ENCODE measurements at regions not wholly inside any gene's neighbourhood (a gene's known extent, or its start where the extent isn't known, plus 50 kb on each side); places are given as distances from the start of the nearest gene placed in this dataset.

DNA sequence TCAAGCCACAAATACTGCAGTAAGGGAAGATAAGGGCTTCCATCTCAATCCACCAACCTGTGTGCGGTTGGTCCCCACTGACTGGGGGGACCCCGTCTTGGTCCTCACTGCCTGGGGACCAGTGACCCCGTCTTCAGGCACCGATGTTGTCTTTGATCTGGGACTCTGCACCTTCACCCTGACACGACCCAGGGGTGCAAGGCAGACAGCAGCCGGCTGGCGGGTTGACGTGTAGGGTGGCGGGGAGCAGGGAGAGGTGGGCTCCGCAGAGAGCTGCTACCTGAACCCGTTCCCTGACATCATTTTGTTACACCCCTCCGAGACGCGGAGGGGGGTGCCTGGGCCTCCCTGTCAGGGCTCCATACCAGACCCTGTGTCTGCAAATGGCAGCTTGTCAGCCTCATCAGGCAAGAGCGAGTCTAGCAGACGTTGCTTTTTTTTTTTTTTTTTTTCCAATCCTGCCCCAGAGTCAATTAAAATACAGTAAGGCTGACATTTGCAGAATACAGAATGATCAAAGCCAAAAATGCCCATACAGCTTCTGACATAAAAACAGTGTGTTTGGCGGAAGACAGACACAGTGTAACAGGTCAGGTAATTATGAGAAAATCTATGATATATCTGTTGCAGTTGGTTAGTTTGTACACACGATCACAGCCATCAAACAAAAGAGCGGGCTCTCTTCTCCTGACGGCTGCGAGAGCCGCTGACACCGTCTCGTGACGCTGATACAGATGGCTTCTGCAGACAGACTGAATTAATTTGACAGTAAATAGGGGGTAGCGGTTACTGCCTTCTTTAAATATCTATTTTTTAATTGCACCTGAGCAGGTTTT, 118.6 kb downstream of the CRLF2 start:
- Histone ChIP-seq H3K4me1 (ENCODE audit: control insufficient read depth in 2 of 2, insufficient read depth in 2 of 2, low read length in 2 of 2) (no peaks in the 10 kb centered on the region), H3K79me2 (ENCODE audit: control insufficient read depth, insufficient read depth, low read length) (no peaks in the 10 kb centered on the region), H3K27ac (ENCODE audit: low read length in 2 of 2) (no peak overlapping the region), H3K9ac (ENCODE audit: low read length) (no peak overlapping the region), H4K20me1 (ENCODE audit: control insufficient read depth, insufficient read depth, low read length, poor library complexity, severe bottlenecking) (no peaks in the 10 kb centered on the region), H3K27me3 (replicated peaks in 1 of 4; ENCODE audit: control extremely low read depth in 1 of 4, control insufficient read depth in 3 of 4, insufficient read depth in 4 of 4, low read length in 3 of 4) (no peaks in the 10 kb centered on the region), H3K36me3 (replicated peaks in 1 of 2; ENCODE audit: control extremely low read depth in 1 of 2, control insufficient read depth in 1 of 2, extremely low read depth in 1 of 2, insufficient read depth in 2 of 2, low read length in 1 of 2) (no peaks in the 10 kb centered on the region), H3K4me2 (replicated peaks; ENCODE audit: low read depth, low read length, poor library complexity, severe bottlenecking) (no peak overlapping the region), H3K4me3 (ENCODE audit: control extremely low read depth in 1 of 5, extremely low read depth in 1 of 5, insufficient read depth in 1 of 5, low read depth in 2 of 5, low read length in 4 of 5) (no peak overlapping the region), H3K9me3 (ENCODE audit: control extremely low read depth in 1 of 3, control insufficient read depth in 2 of 3, insufficient read depth in 1 of 3, low read length in 2 of 3) (peaks cover 0 to 34% (median 11%) of the 10 kb centered on the region in 3 donors), H2AFZ (ENCODE audit: insufficient read depth, low read depth, low read length, poor library complexity, severe bottlenecking) (no peak overlapping the region)
- Mint-ChIP-seq H3K9me3 (ENCODE audit: insufficient read depth) (peaks cover 3% of the 10 kb centered on the region), H3K4me3 (no peak overlapping the region), H3K27me3 (no peaks in the 10 kb centered on the region), H3K4me1 (no peaks in the 10 kb centered on the region), H3K27ac (no peak overlapping the region)
- ATAC-seq (ENCODE audit: low read depth) = no peak
- TF ChIP-seq EZH2 (IDR thresholded peaks at IDR 0.05; ENCODE audit: borderline replicate concordance, insufficient read depth, low read depth, low read length, poor library complexity, severe bottlenecking) = no peak
- TF ChIP-seq, protein P1, sequence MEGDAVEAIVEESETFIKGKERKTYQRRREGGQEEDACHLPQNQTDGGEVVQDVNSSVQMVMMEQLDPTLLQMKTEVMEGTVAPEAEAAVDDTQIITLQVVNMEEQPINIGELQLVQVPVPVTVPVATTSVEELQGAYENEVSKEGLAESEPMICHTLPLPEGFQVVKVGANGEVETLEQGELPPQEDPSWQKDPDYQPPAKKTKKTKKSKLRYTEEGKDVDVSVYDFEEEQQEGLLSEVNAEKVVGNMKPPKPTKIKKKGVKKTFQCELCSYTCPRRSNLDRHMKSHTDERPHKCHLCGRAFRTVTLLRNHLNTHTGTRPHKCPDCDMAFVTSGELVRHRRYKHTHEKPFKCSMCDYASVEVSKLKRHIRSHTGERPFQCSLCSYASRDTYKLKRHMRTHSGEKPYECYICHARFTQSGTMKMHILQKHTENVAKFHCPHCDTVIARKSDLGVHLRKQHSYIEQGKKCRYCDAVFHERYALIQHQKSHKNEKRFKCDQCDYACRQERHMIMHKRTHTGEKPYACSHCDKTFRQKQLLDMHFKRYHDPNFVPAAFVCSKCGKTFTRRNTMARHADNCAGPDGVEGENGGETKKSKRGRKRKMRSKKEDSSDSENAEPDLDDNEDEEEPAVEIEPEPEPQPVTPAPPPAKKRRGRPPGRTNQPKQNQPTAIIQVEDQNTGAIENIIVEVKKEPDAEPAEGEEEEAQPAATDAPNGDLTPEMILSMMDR (IDR thresholded peaks at IDR 0.05) = no peak
- intact Hi-C loops (cut with micrococcal nuclease) = no loop called here
- POLR2A ChIA-PET = no interaction called here
- no peak for DNase-seq
- WGBS (ENCODE audit: insufficient coverage) = 82% methylated on average over 20 of the region's 26 CpGs
- CTCF ChIA-PET = no interaction called here

DNA sequence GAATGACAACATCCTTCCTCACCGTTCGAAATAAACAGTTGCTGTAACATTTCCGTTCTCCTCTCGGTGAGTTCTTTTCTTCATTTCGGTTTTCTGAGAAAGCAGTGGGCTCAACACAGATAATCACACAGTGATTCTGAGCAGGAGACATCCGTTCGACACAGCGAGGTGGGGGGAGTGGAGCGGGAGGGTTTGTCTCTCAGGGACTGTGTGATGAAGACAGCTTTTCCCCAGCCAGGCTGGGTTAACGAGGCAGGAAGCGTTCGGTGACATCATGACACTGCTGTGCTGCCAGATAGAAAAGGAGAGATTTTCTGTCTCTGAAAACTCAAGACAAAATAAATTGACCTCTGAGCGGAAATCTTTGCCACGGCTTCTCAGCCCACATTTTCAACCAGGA, 119.3 kb downstream of the CRLF2 start:
- Mint-ChIP-seq H3K4me3 (no peak overlapping the region), H3K27ac (no peak overlapping the region), H3K9me3 (ENCODE audit: insufficient read depth) (peaks cover 3% of the 10 kb centered on the region), H3K27me3 (no peaks in the 10 kb centered on the region), H3K4me1 (no peaks in the 10 kb centered on the region)
- no peak overlapping the region for H3K27ac ChIP-seq (ENCODE audit: low read length in 2 of 2)
- no peak overlapping the region for H2AFZ ChIP-seq (ENCODE audit: insufficient read depth, low read depth, low read length, poor library complexity, severe bottlenecking)
- H3K4me1 ChIP-seq (ENCODE audit: control insufficient read depth in 2 of 2, insufficient read depth in 2 of 2, low read length in 2 of 2) = no peaks in the 10 kb centered on the region
- no peaks in the 10 kb centered on the region for H3K36me3 ChIP-seq (replicated peaks in 1 of 2; ENCODE audit: control extremely low read depth in 1 of 2, control insufficient read depth in 1 of 2, extremely low read depth in 1 of 2, insufficient read depth in 2 of 2, low read length in 1 of 2)
- no peak overlapping the region for H3K9ac ChIP-seq (ENCODE audit: low read length)
- no peaks in the 10 kb centered on the region for H3K79me2 ChIP-seq (ENCODE audit: control insufficient read depth, insufficient read depth, low read length)
- ChIA-PET CTCF (no interaction called here), POLR2A (no interaction called here)
- H4K20me1 ChIP-seq (ENCODE audit: control insufficient read depth, insufficient read depth, low read length, poor library complexity, severe bottlenecking) = no peaks in the 10 kb centered on the region
- no peak overlapping the region for H3K4me2 ChIP-seq (replicated peaks; ENCODE audit: low read depth, low read length, poor library complexity, severe bottlenecking)
- H3K9me3 ChIP-seq (ENCODE audit: control extremely low read depth in 1 of 3, control insufficient read depth in 2 of 3, insufficient read depth in 1 of 3, low read length in 2 of 3) = peaks cover 0 to 27% (median 9%) of the 10 kb centered on the region in 3 donors
- intact Hi-C loops (cut with micrococcal nuclease) = no loop called here
- no peaks in the 10 kb centered on the region for H3K27me3 ChIP-seq (replicated peaks in 1 of 4; ENCODE audit: control extremely low read depth in 1 of 4, control insufficient read depth in 3 of 4, insufficient read depth in 4 of 4, low read length in 3 of 4)
- ATAC-seq (ENCODE audit: low read depth) (no peak), DNase-seq (no peak)
- WGBS (ENCODE audit: insufficient coverage) = 63% methylated on average over 12 of the region's 14 CpGs
- H3K4me3 ChIP-seq (ENCODE audit: control extremely low read depth in 1 of 5, extremely low read depth in 1 of 5, insufficient read depth in 1 of 5, low read depth in 2 of 5, low read length in 4 of 5) = no peak overlapping the region
- TF ChIP-seq EZH2 (IDR thresholded peaks at IDR 0.05; ENCODE audit: borderline replicate concordance, insufficient read depth, low read depth, low read length, poor library complexity, severe bottlenecking) = no peak
